ENCODE measurements at regions not wholly inside any gene's neighbourhood (a gene's known extent, or its start where the extent isn't known, plus 50 kb on each side); places are given as distances from the start of the nearest gene placed in this dataset.

DNA sequence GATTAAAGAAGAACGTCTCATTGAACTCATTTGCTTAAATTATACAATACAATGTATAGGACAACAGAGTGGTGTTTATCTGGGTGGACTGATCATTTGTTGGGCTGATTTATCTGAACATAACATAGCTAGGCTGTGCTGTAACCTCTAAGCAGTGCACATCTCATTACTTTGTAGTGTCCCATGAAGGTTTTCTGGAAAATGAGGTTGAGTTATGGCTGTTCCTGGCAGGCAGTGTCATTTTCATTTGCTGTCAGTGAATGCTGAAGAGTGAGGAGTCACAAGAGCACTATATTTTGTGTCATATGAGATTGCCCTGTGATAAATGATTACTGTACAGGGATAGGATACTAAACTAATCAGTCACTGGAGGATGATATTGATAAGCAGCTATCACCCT is 340.2 kb downstream of the HS3ST3B1 start:
- TF ChIP-seq, protein P1, sequence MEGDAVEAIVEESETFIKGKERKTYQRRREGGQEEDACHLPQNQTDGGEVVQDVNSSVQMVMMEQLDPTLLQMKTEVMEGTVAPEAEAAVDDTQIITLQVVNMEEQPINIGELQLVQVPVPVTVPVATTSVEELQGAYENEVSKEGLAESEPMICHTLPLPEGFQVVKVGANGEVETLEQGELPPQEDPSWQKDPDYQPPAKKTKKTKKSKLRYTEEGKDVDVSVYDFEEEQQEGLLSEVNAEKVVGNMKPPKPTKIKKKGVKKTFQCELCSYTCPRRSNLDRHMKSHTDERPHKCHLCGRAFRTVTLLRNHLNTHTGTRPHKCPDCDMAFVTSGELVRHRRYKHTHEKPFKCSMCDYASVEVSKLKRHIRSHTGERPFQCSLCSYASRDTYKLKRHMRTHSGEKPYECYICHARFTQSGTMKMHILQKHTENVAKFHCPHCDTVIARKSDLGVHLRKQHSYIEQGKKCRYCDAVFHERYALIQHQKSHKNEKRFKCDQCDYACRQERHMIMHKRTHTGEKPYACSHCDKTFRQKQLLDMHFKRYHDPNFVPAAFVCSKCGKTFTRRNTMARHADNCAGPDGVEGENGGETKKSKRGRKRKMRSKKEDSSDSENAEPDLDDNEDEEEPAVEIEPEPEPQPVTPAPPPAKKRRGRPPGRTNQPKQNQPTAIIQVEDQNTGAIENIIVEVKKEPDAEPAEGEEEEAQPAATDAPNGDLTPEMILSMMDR (IDR thresholded peaks at IDR 0.05; ENCODE audit: low read depth, low read length): no peak
- H3K4me3 ChIP-seq (ENCODE audit: low read depth, low read length): no peak overlapping the region

DNA sequence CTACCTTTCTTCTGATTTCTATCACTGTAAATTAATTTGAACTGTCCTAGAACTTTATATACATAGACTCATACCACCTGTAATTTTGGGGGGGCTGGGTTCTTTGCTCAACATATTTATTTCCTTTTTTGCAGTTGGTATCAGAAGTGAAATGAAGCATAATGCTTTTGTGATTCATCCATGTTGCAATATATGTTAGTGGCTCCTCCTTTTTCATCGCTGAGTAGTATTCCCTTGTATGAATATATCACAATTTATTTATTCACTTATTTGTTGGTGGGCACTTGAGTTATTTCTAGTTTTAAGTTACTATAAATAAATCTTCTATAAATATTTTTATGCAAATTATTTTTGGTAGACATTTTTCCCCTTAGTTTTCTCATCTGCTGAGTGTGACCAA is 336.4 kb downstream of the HS3ST3B1 start:
- TF ChIP-seq, protein P1 (IDR thresholded peaks at IDR 0.05; ENCODE audit: low read depth, low read length): no peak
- no peak overlapping the region for H3K4me3 ChIP-seq (ENCODE audit: low read depth, low read length)

DNA sequence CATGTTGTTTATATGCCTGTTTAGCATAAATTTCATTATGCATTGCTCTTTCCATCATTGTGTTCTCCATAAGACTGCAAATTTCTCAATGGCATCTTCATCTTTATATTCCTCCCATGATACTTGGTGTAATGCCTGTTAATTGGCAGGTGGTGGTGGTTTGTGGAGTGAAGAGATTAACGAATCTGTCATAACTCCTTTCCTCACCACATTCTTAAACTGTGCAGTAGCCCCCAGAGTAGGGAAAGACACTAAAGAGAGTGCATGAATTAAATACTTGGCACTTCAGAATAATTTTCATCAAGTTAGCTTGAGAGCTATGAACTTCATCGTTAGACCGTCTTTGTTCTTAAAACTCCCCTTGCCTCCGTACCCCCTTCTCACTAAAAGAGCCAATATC is 329.7 kb downstream of the HS3ST3B1 start:
- TF ChIP-seq, protein P1 (IDR thresholded peaks at IDR 0.05; ENCODE audit: low read depth, low read length): no peak
- H3K4me3 ChIP-seq (ENCODE audit: low read depth, low read length): no peak overlapping the region

DNA sequence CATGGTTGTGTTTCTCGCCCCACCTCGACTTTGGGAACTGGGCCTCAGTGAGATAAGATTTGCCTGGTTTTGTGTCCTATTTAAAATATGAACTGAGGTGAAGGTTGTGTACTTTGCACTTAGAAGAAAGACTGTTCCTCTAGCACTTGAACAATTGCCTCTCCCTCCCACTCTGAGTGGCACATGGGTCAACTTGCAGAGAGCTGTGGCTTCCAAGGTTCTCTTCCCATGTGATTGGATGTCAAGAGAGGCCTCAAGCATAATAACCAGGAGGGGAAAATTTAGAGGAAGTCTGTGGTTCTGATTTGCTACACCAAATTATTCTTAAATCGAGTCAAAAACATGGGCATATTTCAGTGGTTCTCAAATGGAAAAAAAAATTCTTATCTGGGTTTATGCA is 329.2 kb downstream of the HS3ST3B1 start:
- TF ChIP-seq, protein P1 (IDR thresholded peaks at IDR 0.05; ENCODE audit: low read depth, low read length): no peak
- H3K4me3 ChIP-seq (ENCODE audit: low read depth, low read length): no peak overlapping the region

DNA sequence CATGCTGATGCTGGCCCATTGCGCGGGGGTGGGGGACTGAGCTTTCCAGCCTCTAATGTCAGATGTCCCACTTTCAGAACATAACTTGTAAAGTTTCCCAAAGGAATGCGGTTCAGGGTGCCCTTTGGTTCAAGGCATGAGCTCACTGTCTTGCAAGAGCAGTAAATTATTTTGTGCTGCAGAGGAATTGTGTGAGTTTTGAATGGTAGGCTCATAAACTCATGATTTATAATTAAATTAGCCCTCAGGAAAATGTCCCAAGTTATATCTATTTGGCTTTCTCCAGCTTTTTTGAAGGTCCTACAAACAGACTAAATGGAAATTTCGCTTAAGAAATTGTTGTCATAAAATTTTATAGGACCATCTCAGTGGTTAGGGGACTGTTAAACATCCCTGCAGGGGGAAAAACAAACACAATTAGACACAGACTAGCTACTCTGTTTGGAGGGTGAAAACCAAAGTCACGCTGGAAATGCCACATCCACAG is 321.8 kb downstream of the HS3ST3B1 start:
- H3K4me3 ChIP-seq (ENCODE audit: low read depth, low read length): no peak overlapping the region
- TF ChIP-seq, protein P1 (IDR thresholded peaks at IDR 0.05; ENCODE audit: low read depth, low read length): no peak

DNA sequence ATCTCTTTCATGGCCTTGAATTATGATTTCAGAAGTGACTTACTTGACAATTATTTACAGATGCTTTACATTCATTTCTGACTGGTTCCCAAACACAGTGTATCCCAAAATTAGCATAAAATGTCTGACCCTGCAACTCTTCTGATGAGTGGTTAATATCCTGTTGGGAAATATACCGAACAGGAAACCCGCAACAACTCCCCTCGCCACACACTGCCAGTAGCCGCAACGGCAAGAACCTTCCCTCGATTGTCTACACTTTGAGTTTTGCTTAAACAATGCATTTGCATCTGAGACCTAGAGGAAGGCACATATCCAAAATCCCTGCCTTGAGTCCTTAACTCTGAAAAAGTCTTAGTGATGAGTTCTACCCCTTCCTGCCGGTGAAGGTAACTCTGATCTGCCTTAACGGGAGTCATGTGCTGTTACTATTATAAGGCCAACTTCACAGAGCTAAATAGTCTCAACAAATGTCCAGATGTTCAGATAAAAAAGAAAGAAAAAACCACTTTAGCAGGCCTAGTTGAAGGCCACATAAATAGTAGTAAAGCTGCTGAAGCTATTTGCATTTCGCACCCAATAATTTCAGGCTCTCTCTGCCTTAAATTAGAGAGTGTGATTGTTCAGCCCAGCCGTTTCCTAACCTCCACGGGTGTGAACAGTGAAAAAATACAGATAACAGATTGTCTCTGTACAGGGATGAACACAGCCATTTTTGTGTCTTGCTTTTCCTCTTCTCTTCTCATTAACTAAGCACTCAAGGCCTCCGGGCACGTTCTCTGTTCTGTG is 321.1 kb downstream of the HS3ST3B1 start:
- no peak overlapping the region for H3K4me3 ChIP-seq (ENCODE audit: low read depth, low read length)
- TF ChIP-seq, protein P1 (IDR thresholded peaks at IDR 0.05; ENCODE audit: low read depth, low read length): no peak

DNA sequence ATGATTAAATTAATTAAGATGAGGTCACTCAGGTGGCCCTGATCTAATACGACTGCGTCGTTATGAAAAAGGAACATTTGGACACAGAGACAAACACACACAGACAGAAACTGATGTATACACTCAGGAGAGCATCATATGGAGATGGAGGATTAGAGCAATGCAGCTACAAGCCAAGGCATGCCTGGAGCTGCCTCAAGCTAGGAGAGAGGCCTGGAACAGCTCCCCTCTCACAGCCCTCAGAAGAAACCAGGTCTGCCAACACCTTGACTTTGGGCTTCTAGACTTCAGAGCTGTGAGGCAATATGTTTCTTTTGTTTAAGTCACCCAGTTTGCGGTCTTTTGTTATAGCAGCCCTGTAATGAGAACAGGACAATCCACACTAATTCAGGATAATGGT is 318.9 kb downstream of the HS3ST3B1 start:
- no peak overlapping the region for H3K4me3 ChIP-seq (ENCODE audit: low read depth, low read length)
- TF ChIP-seq, protein P1 (IDR thresholded peaks at IDR 0.05; ENCODE audit: low read depth, low read length): no peak
